Neural cell (in vitro differentiated cells): ENCODE measurements at regions not wholly inside any gene's neighbourhood (a gene's known extent, or its start where the extent isn't known, plus 50 kb on each side); places are given as distances from the start of the nearest gene placed in this dataset.

ENCODE experiments used
- H2AFZ ChIP-seq: fragments of 200-600, 300-800 bp; sonication (generic), shearing (Covaris generic); 2 replicates; pipeline ENCODE4 v1.6.0; 2014; ENCODE audit warnings: low read depth, mild to moderate bottlenecking, antibody characterized with exemption, low read length, moderate library complexity
- H3F3A ChIP-seq: fragments of 200-600 bp; shearing (Covaris generic); 2 replicates; pipeline ENCODE4 v1.6.1; 2016; ENCODE audit warnings: mild to moderate bottlenecking, moderate library complexity, mixed read lengths, antibody characterized with exemption, low read length; ENCODE audit not compliant: insufficient read depth, poor library complexity, severe bottlenecking
- H3K27ac ChIP-seq: fragments of 200-600, 300-800 bp; sonication (generic), shearing (Covaris generic); 2 replicates; pipeline ENCODE4 v1.5.1; 2014; ENCODE audit warnings: mild to moderate bottlenecking, low read length, moderate library complexity
- H3K27me3 ChIP-seq: fragments of 300-800, 200-600 bp; sonication (generic), shearing (Covaris generic); 2 replicates; pipeline ENCODE4 v1.6.0; 2014; ENCODE audit warnings: mild to moderate bottlenecking, low read depth, low read length, moderate library complexity; ENCODE audit not compliant: insufficient read depth
- H3K36me3 ChIP-seq: fragments of 300-800, 200-600 bp; sonication (generic), shearing (Covaris generic); 2 replicates; pipeline ENCODE4 v1.5.1; 2014; ENCODE audit warnings: mild to moderate bottlenecking, antibody characterized with exemption, low read length, moderate library complexity; ENCODE audit not compliant: insufficient read depth
- H3K4me2 ChIP-seq: fragments of 300-800, 200-600 bp; sonication (generic), shearing (Covaris generic); 2 replicates; pipeline ENCODE4 v1.6.0; 2014; ENCODE audit warnings: mild to moderate bottlenecking, low read length
- H3K4me3 ChIP-seq: fragments of 300-800, 200-600 bp; sonication (generic), shearing (Covaris generic); 2 replicates; pipeline ENCODE4 v1.5.1; 2014; ENCODE audit warnings: mild to moderate bottlenecking, low read length, moderate library complexity
- H3K79me2 ChIP-seq: fragments of 200-600 bp; shearing (Covaris generic); replicated peaks from 2 replicates; pipeline ENCODE4 v1.6.0; 2014; ENCODE audit warnings: mild to moderate bottlenecking, low read length, moderate library complexity; ENCODE audit not compliant: insufficient read depth
- H3K9ac ChIP-seq: fragments of 300-800, 200-600 bp; sonication (generic), shearing (Covaris generic); 2 replicates; pipeline ENCODE4 v1.6.1; 2016; ENCODE audit warnings: mild to moderate bottlenecking, low read length, mixed read lengths
- H3K9me2 ChIP-seq: fragments of 200-600 bp; shearing (Covaris generic); 2 replicates; pipeline ENCODE4 v1.6.1; 2016; ENCODE audit warnings: mild to moderate bottlenecking, low read length, mixed read lengths; ENCODE audit not compliant: insufficient read depth
- H3K9me3 ChIP-seq: fragments of 200-600, 300-800 bp; sonication (generic), shearing (Covaris generic); 2 replicates; pipeline ENCODE4 v1.6.1; 2016; ENCODE audit warnings: mild to moderate bottlenecking, mixed run types, low read length, moderate library complexity, mixed read lengths
- H4K20me1 ChIP-seq: fragments of 200-600 bp; shearing (Covaris generic); 2 replicates; pipeline ENCODE4 v1.6.1; 2016; ENCODE audit warnings: mild to moderate bottlenecking, mixed run types; ENCODE audit not compliant: insufficient read depth
- CTCF ChIP-seq: fragments of 450-650 bp; IDR thresholded peaks from 2 replicates; pipeline ENCODE4 v1.5.1; 2014; ENCODE audit warnings: antibody characterized with exemption, mild to moderate bottlenecking, moderate library complexity; ENCODE audit not compliant: poor library complexity, severe bottlenecking
- EP300 ChIP-seq: fragments of 450-650 bp; conservative IDR thresholded peaks from 2 replicates; pipeline ENCODE4 v1.6.1; 2014; ENCODE audit warnings: antibody characterized with exemption, mild to moderate bottlenecking, moderate library complexity; ENCODE audit not compliant: poor library complexity, severe bottlenecking
- EZH2 ChIP-seq: fragments of 200-600, 300-800 bp; shearing (Covaris generic), sonication (generic); IDR thresholded peaks from 2 replicates; pipeline ENCODE4 v1.6.1; 2014; ENCODE audit warnings: antibody characterized with exemption, low read length, borderline replicate concordance, mild to moderate bottlenecking; ENCODE audit not compliant: insufficient read depth, poor library complexity, severe bottlenecking
- MXI1 ChIP-seq: fragments of 450-650 bp; conservative IDR thresholded peaks from 2 replicates; pipeline ENCODE4 v1.6.1; 2014; ENCODE audit warnings: antibody characterized with exemption, mild to moderate bottlenecking; ENCODE audit not compliant: poor library complexity, severe bottlenecking
- POLR2AphosphoS5 ChIP-seq: IDR thresholded peaks from 2 replicates; pipeline ENCODE4 v1.6.1; 2012
- RAD21 ChIP-seq: fragments of 450-650 bp; conservative IDR thresholded peaks from 2 replicates; pipeline ENCODE4 v1.6.1; 2014; ENCODE audit warnings: antibody characterized with exemption, mild to moderate bottlenecking, moderate library complexity
- REST ChIP-seq: IDR thresholded peaks from 2 replicates; pipeline ENCODE4 v1.6.1; 2012; ENCODE audit warnings: borderline replicate concordance
- SMC3 ChIP-seq: fragments of 450-650 bp; conservative IDR thresholded peaks from 2 replicates; pipeline ENCODE4 v1.6.1; 2014; ENCODE audit warnings: antibody characterized with exemption, mild to moderate bottlenecking, moderate library complexity; ENCODE audit not compliant: poor library complexity
- TAF1 ChIP-seq: IDR thresholded peaks from 2 replicates; pipeline ENCODE4 v1.6.1; 2012; ENCODE audit warnings: low read depth

- Histone ChIP-seq H3K9ac (no peak overlapping the region), H3K27ac (no peak overlapping the region), H3K4me3 (no peak overlapping the region), H3K4me2 (no peak overlapping the region), H3K27me3 (no peaks in the 10 kb centered on the region), H3K9me3 (no peaks in the 10 kb centered on the region), H3K9me2 (no peaks in the 10 kb centered on the region), H4K20me1 (no peaks in the 10 kb centered on the region), H3K79me2 (no peaks in the 10 kb centered on the region), H3K36me3 (no peaks in the 10 kb centered on the region), H3F3A (no peaks in the 10 kb centered on the region), H2AFZ (no peak overlapping the region)
- TF ChIP-seq POLR2AphosphoS5 (no peak), EP300 (no peak), REST (no peak), TAF1 (no peak), CTCF (no peak), EZH2 (no peak), MXI1 (no peak), SMC3 (no peak), RAD21 (no peak)
Observed at GRCh38 chr20:12902992-12903391, 105.8 kb upstream of the SPTLC3 start.

- no peaks in the 10 kb centered on the region for H3K9me2 ChIP-seq
- no peak overlapping the region for H2AFZ ChIP-seq
- no peak overlapping the region for H3K9ac ChIP-seq
- no peaks in the 10 kb centered on the region for H4K20me1 ChIP-seq
- no peaks in the 10 kb centered on the region for H3K36me3 ChIP-seq
- H3K4me2 ChIP-seq = no peak overlapping the region
- no peaks in the 10 kb centered on the region for H3K27me3 ChIP-seq
- H3K9me3 ChIP-seq = no peaks in the 10 kb centered on the region
- no peaks in the 10 kb centered on the region for H3K79me2 ChIP-seq
- TF ChIP-seq MXI1 (no peak), TAF1 (no peak), CTCF (no peak), EP300 (no peak), POLR2AphosphoS5 (no peak), REST (no peak), RAD21 (no peak), EZH2 (no peak), SMC3 (no peak)
- no peak overlapping the region for H3K4me3 ChIP-seq
- H3F3A ChIP-seq = no peaks in the 10 kb centered on the region
- H3K27ac ChIP-seq = no peak overlapping the region
Observed at GRCh38 chr20:12906361-12906760, 102.4 kb upstream of the SPTLC3 start.
